Mesendoderm (in vitro differentiated cells): ENCODE measurements at regions not wholly inside any gene's neighbourhood (a gene's known extent, or its start where the extent isn't known, plus 50 kb on each side); places are given as distances from the start of the nearest gene placed in this dataset.

Source experiments
- DNase-seq: peaks from one replicate; pipeline ENCODE4 v3.0.0; 2013
- H2AK5ac ChIP-seq: 2 replicates; pipeline ENCODE4 v1.6.1; 2013; ENCODE audit warnings: low read length, inconsistent platforms
- H2BK120ac ChIP-seq: 2 replicates; pipeline ENCODE4 v1.6.1; 2013; ENCODE audit warnings: low read depth, mild to moderate bottlenecking, low read length, moderate library complexity, mixed read lengths
- H2BK15ac ChIP-seq: replicated peaks from 2 replicates; pipeline ENCODE4 v1.6.1; 2013; ENCODE audit warnings: low read depth, mild to moderate bottlenecking, moderate library complexity
- H2BK5ac ChIP-seq: 2 replicates; pipeline ENCODE4 v1.6.1; 2013; ENCODE audit warnings: low read length, inconsistent platforms
- H3K18ac ChIP-seq: 2 replicates; pipeline ENCODE4 v1.6.1; 2013; ENCODE audit warnings: mild to moderate bottlenecking, low read length, mixed read lengths
- H3K23ac ChIP-seq: one replicate; pipeline ENCODE4 v1.6.1; 2013; ENCODE audit warnings: low read length
- H3K27ac ChIP-seq: 2 replicates; pipeline ENCODE4 v1.5.1; 2013; ENCODE audit warnings: low read depth, mild to moderate bottlenecking, inconsistent platforms, low read length, moderate library complexity
- H3K27me3 ChIP-seq: 2 replicates; pipeline ENCODE4 v1.6.1; 2013; ENCODE audit warnings: low read length, control low read depth, mild to moderate bottlenecking, inconsistent platforms; ENCODE audit not compliant: insufficient read depth, poor library complexity
- H3K36me3 ChIP-seq: 2 replicates; pipeline ENCODE4 v1.6.1; 2013; ENCODE audit warnings: low read length, inconsistent platforms; ENCODE audit not compliant: control insufficient read depth, insufficient read depth
- H3K4ac ChIP-seq: one replicate; pipeline ENCODE4 v1.6.1; 2013; ENCODE audit warnings: low read depth, mild to moderate bottlenecking, low read length, moderate library complexity
- H3K4me1 ChIP-seq: 2 replicates; pipeline ENCODE4 v1.6.1; 2013; ENCODE audit warnings: low read depth, low read length, inconsistent platforms; ENCODE audit not compliant: control insufficient read depth
- H3K4me2 ChIP-seq: 2 replicates; pipeline ENCODE4 v1.6.1; 2013; ENCODE audit warnings: low read length
- H3K4me3 ChIP-seq: 2 replicates; pipeline ENCODE4 v1.5.1; 2013; ENCODE audit warnings: mild to moderate bottlenecking, low read length
- H3K56ac ChIP-seq: one replicate; pipeline ENCODE4 v1.6.1; 2013; ENCODE audit warnings: low read length
- H3K79me1 ChIP-seq: 2 replicates; pipeline ENCODE4 v1.6.1; 2013; ENCODE audit warnings: low read length, inconsistent platforms
- H3K79me2 ChIP-seq: 2 replicates; pipeline ENCODE4 v1.6.1; 2013; ENCODE audit warnings: mild to moderate bottlenecking, low read length; ENCODE audit not compliant: control insufficient read depth, insufficient read depth
- H3K9ac ChIP-seq: 2 replicates; pipeline ENCODE4 v1.6.1; 2013; ENCODE audit warnings: low read length, inconsistent platforms
- H4K5ac ChIP-seq: one replicate; pipeline ENCODE4 v1.6.1; 2013; ENCODE audit warnings: low read length
- H4K8ac ChIP-seq: one replicate; pipeline ENCODE4 v1.6.1; 2013; ENCODE audit warnings: low read depth, mild to moderate bottlenecking, control low read depth, low read length, moderate library complexity
- WGBS: extraction: QIAGEN DNeasy Blood & Tissue Kit; methylation state at CpG from one replicate; pipeline ENCODE4 v1.1.7; 2013; ENCODE audit warnings: low lambda C conversion rate, missing lambda C conversion rate; ENCODE audit not compliant: insufficient coverage; ENCODE audit errors: extremely low coverage; 5-methylcytosine and 5-hydroxymethylcytosine counted together

DNA sequence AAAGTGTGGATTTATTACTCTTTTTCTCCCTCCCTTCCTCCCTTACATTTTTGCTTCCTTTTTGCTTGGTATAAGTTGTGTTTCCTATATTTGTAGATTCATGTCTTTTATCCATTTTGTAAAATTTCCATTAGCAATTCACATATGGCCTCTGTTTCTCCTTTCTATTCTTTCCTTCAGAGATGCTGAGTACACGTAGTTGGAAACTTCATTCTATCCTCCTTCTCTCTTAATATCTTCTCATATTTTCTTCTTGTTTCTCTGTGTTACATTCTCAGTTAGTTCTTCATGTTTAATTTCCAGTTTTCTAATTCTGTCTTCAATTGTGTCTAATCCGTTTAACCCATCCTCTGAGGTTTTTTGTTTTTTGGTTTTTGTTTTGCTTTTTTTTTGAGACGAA, 188.9 kb downstream of the ZIC5 start:
- Histone ChIP-seq H3K79me2 (no peaks in the 10 kb centered on the region), H3K27ac (no peak overlapping the region), H3K56ac (no peak overlapping the region), H3K4me1 (no peaks in the 10 kb centered on the region), H3K4ac (no peak overlapping the region), H3K36me3 (no peaks in the 10 kb centered on the region), H2AK5ac (no peak overlapping the region), H3K18ac (no peak overlapping the region), H3K4me3 (no peak overlapping the region), H2BK120ac (no peak overlapping the region), H3K4me2 (no peak overlapping the region), H2BK5ac (no peak overlapping the region), H3K9ac (no peak overlapping the region), H2BK15ac (no peak overlapping the region), H3K23ac (no peak overlapping the region), H3K27me3 (no peaks in the 10 kb centered on the region), H4K5ac (no peak overlapping the region), H4K8ac (no peak overlapping the region), H3K79me1 (no peaks in the 10 kb centered on the region)
- no peak for DNase-seq
- no CpG with 5 or more reads among the region's 3 CpGs for WGBS

DNA sequence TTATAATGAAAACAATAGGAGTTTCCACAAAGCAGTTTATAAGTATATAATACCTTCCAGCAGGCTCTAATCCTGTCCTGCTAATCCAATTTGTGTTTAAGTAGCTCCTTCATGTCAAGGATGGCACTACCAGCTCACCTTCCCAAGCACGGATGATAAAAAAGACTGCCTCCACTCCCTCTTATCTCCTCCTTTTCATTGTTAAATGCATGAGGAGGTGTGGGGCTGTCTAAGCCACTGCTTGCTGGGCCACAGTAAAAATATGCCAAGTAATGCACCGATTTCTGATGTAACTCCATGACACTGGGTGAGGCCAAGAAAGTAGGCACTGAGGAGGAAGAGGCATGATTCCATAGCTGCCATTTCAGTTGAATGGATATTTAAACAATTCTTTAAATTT, 193.1 kb downstream of the ZIC5 start:
- Histone ChIP-seq H3K4me2 (no peak overlapping the region), H4K5ac (no peak overlapping the region), H4K8ac (no peak overlapping the region), H3K79me1 (no peaks in the 10 kb centered on the region), H3K4me1 (no peaks in the 10 kb centered on the region), H3K27me3 (no peaks in the 10 kb centered on the region), H3K36me3 (no peaks in the 10 kb centered on the region), H2BK120ac (no peak overlapping the region), H3K23ac (no peak overlapping the region), H3K9ac (no peak overlapping the region), H3K56ac (no peak overlapping the region), H3K27ac (no peak overlapping the region), H3K18ac (no peak overlapping the region), H2BK15ac (no peak overlapping the region), H3K4me3 (no peak overlapping the region), H2AK5ac (no peak overlapping the region), H3K79me2 (no peaks in the 10 kb centered on the region), H3K4ac (no peak overlapping the region), H2BK5ac (no peak overlapping the region)
- no CpG with 5 or more reads among the region's 2 CpGs for WGBS
- peak; percentile 47 for DNase-seq

DNA sequence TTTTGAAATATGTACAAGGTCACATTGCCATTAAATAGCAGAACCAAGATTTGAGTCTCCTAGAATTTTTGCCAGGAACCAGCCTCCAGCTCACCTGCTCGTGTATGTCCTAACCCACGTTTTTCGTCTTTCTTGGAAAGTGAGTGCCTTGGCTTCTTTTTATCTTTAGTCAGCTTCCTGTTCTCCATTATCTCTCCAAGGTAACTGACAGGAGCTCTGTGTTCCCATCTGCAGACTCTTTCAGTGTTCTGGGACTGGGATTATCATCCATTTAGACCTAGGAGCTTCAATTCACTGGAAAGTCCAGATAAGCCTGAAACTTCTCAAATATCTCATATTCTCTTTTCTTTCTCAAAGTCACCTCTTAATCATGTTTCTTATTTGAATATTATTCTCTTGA, 193.7 kb downstream of the ZIC5 start:
- Histone ChIP-seq H2BK120ac (no peak overlapping the region), H3K4me3 (no peak overlapping the region), H3K79me1 (no peaks in the 10 kb centered on the region), H3K36me3 (no peaks in the 10 kb centered on the region), H3K56ac (no peak overlapping the region), H4K8ac (no peak overlapping the region), H2BK15ac (no peak overlapping the region), H4K5ac (no peak overlapping the region), H3K9ac (no peak overlapping the region), H3K18ac (no peak overlapping the region), H3K27ac (no peak overlapping the region), H3K27me3 (no peaks in the 10 kb centered on the region), H3K4me1 (no peaks in the 10 kb centered on the region), H2BK5ac (no peak overlapping the region), H3K23ac (no peak overlapping the region), H3K4ac (no peak overlapping the region), H3K79me2 (no peaks in the 10 kb centered on the region), H3K4me2 (no peak overlapping the region), H2AK5ac (no peak overlapping the region)
- DNase-seq, result peak; percentile 49
- WGBS, result no CpG with 5 or more reads among the region's 3 CpGs

DNA sequence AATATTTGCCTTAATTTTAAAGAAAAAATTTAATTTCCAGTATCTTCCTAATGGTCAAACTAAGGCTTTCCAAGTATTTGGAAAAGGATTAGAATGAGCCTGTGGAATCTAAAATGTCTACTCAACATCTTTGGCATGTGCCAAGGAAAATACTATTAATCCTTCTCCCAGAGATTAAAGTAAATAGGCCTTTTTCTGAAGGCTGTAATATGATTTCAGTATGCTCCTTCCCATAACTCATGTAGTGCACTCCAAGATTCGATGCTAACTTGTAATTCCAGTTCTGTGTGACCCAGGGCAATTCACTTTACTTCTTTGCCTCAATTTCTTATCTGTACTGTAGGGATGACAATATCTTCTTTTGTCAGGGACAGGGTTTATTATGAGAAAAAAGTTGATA, 196.9 kb downstream of the ZIC5 start:
- no peak overlapping the region for H4K5ac ChIP-seq
- H2BK5ac ChIP-seq, result no peak overlapping the region
- H3K27me3 ChIP-seq, result no peaks in the 10 kb centered on the region
- no peak overlapping the region for H3K56ac ChIP-seq
- DNase-seq, result no peak
- H3K4me2 ChIP-seq, result no peak overlapping the region
- H3K23ac ChIP-seq, result no peak overlapping the region
- no CpG with 5 or more reads among the region's 1 CpG for WGBS
- no peak overlapping the region for H2BK15ac ChIP-seq
- H3K4me1 ChIP-seq, result no peaks in the 10 kb centered on the region
- no peaks in the 10 kb centered on the region for H3K79me1 ChIP-seq
- no peak overlapping the region for H3K4me3 ChIP-seq
- H2AK5ac ChIP-seq, result no peak overlapping the region
- no peak overlapping the region for H2BK120ac ChIP-seq
- H4K8ac ChIP-seq, result no peak overlapping the region
- H3K4ac ChIP-seq, result no peak overlapping the region
- H3K27ac ChIP-seq, result no peak overlapping the region
- H3K36me3 ChIP-seq, result no peaks in the 10 kb centered on the region
- no peak overlapping the region for H3K9ac ChIP-seq
- no peak overlapping the region for H3K18ac ChIP-seq
- no peaks in the 10 kb centered on the region for H3K79me2 ChIP-seq

DNA sequence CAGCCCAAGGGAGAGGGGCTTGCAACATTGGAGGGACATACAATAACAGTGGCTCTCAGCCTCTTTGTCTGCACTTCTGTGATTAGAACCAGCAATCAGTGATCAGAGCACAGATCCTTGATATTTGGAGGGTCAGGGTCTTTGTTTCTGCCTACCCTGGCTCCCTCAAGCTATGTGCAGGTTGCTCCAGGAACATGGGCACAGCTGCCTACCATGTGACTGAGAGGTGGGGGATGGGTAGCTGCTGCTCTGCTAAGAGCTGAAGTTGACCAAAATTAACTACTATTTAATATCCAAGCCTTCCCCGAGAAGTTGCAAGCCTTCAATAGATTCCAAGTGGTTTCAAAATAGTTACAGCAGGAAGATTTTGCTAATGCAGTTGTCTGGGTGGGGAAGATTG, 202.6 kb downstream of the ZIC5 start:
- H3K4me3 ChIP-seq, result no peak overlapping the region
- no peaks in the 10 kb centered on the region for H3K36me3 ChIP-seq
- H3K4me1 ChIP-seq, result peaks cover 4% of the 10 kb centered on the region
- no peak overlapping the region for H3K4me2 ChIP-seq
- H3K4ac ChIP-seq, result no peak overlapping the region
- DNase-seq, result no peak
- H3K23ac ChIP-seq, result no peak overlapping the region
- no peak overlapping the region for H3K27ac ChIP-seq
- no peak overlapping the region for H3K9ac ChIP-seq
- no CpG with 5 or more reads among the region's 1 CpG for WGBS
- H2BK5ac ChIP-seq, result no peak overlapping the region
- no peak overlapping the region for H2BK120ac ChIP-seq
- no peaks in the 10 kb centered on the region for H3K27me3 ChIP-seq
- H2BK15ac ChIP-seq, result no peak overlapping the region
- H4K8ac ChIP-seq, result no peak overlapping the region
- no peaks in the 10 kb centered on the region for H3K79me2 ChIP-seq
- H3K56ac ChIP-seq, result no peak overlapping the region
- no peak overlapping the region for H3K18ac ChIP-seq
- H4K5ac ChIP-seq, result no peak overlapping the region
- H3K79me1 ChIP-seq, result no peaks in the 10 kb centered on the region
- no peak overlapping the region for H2AK5ac ChIP-seq

DNA sequence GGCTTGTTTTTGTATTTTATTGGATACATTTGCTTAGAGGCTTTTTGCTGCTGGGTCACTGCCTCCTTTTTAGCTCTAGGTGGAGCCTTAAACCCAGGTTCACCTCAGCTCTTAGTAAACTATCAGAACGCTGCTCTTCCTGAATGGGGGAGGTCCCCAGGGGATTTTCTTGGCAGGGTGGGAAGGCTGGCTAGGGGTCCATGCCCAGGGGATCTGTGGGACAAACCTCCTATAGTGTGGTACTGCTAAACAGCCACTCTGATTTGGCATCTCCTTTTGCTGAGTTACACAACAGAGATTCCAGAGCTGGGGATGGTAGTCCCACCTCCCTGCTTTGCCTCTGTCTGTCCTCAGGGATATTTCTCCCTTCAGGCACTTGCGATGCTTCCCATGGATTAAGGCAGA, 204.9 kb downstream of the ZIC5 start:
- Histone ChIP-seq H2BK120ac (no peak overlapping the region), H3K27ac (no peak overlapping the region), H4K8ac (no peak overlapping the region), H2BK5ac (no peak overlapping the region), H3K9ac (no peak overlapping the region), H3K56ac (peak overlapping the region; percentile 73), H3K27me3 (no peaks in the 10 kb centered on the region), H3K4me3 (no peak overlapping the region), H4K5ac (no peak overlapping the region), H2AK5ac (no peak overlapping the region), H3K4me2 (no peak overlapping the region), H3K23ac (no peak overlapping the region), H3K4ac (no peak overlapping the region), H2BK15ac (no peak overlapping the region), H3K18ac (no peak overlapping the region), H3K79me1 (no peaks in the 10 kb centered on the region), H3K79me2 (no peaks in the 10 kb centered on the region), H3K36me3 (no peaks in the 10 kb centered on the region), H3K4me1 (peaks cover 4% of the 10 kb centered on the region)
- peak; percentile 76 for DNase-seq
- no CpG with 5 or more reads among the region's 2 CpGs for WGBS
